Bone marrow (tissue), 2 donors: ENCODE measurements at regions not wholly inside any gene's neighbourhood (a gene's known extent, or its start where the extent isn't known, plus 50 kb on each side); places are given as distances from the start of the nearest gene placed in this dataset.
"Not testable (repeated sequence)": the region's sequence is repeated elsewhere in the genome, so short reads cannot be mapped to it uniquely, and the experiment has no call there.

Source experiments
- DNase-seq, 2 donors: peaks; one replicate each; lab custom pipeline; 2025; lab: John Stamatoyannopoulos, UW

DNA sequence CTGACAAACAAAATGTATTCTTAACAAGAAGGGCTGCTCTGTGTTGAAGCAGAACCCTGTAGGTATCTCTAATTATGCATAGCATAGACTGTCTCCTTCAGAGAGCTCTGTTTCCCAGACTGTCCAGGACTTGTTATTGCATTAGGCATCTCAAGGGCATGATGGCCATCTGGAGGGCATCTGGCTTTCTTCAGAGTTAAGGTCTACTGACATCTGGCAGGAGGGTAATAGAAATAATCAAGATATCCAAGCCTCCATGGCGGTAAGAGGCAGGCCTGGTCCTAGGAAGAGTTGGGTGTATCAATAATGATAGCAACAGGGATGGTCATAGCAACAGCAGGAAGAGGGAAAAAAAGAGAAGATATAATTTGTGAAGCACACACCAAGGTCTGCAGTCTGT is 161.2 kb downstream of the TTC8 start:
- DNase-seq, result no peak

- no peak for DNase-seq
These were observed 161.8 kb downstream of the TTC8 start for GRCh38 chr14:88986146-88986841.

- DNase-seq, result not testable (repeated sequence)
These were observed 162.5 kb downstream of the TTC8 start for GRCh38 chr14:88986908-88987307.

DNA sequence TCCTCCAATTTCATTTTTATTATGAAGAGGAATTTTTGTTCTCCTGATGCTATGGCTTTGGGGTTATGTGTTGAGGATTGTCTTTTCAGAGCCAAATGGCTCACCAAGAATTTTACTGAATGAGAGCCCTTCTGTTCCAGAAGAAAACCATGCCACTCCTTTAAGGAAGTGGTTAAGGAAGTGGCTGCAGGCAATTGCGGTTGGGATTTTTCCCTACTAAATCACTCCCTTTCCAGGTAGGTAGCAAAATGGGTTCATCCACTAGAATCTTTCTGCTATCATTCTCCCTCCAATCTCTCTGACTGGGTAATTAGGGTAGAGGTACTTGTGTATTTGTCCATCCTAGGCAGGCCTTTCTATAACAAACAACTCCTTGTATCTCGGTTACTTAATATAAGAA is 163.1 kb downstream of the TTC8 start:
- no peak for DNase-seq

DNA sequence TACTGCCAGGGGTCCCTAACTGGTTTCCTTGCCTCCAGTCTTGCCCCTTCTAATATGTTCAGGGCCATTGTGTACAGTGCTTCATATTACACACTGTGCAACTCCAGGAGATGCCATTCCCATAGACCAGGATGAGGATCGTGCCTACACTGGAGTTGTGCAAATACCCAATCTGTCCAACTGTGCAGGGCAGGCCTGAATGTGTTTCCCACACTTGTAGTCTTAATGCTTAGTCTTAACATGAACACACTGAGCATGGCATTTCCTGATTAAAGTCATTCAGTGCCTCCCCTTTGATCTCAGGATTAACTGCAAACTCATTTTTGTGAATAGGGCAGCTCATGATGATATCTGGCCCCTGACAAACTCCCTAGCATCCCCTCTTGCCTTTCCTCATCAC is 165.5 kb downstream of the TTC8 start:
- DNase-seq, result no peak

- no peak for DNase-seq
These were observed 166.4 kb downstream of the TTC8 start for GRCh38 chr14:88990856-88991255.

DNA sequence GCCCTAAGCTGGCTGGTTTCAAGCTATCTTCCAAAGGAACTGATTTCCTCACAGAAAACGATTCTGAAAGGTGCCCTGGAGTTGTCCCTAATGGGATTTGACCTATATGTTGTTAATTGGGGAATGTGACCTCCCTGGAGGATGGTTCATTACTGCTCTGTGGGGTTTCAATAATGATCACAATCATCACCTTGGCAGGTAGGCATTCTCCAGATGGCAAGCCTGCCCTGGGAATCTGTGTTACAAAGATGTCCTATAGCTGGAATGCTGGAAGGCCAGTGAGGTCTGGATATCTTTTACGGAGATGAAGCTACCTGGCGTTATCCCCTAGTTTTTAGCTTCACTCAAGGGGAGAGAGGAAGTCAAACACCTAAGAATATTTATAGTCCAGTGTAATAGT is 167.6 kb downstream of the TTC8 start:
- no peak for DNase-seq

- no peak for DNase-seq
These were observed 169.5 kb downstream of the TTC8 start for GRCh38 chr14:88993946-88994345.

GRCh38 chr14:88995437-88996198 is 171.2 kb downstream of the TTC8 start:
- DNase-seq, result no peak

GRCh38 chr14:88998027-88998426 is 173.6 kb downstream of the TTC8 start:
- DNase-seq, result no peak

DNA sequence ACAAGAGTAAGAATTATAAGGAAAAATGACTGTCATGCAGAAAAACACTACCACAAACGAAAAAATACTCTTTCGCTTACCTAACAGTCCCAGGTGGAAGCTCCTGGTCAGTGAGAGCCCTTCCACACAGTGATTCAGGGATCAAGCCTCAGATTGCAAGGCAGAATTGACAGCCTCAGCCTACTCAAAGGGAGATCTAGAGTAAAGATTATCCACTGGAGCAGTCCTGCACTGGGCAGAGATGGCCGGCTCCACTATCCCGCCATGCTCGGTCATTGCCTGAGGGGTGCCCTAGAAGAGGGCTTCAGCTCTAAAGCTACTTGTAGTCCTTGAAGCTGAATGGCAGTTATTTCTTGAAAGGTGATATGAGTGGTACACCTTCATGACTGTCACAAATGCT is 174.7 kb downstream of the TTC8 start:
- no peak for DNase-seq

DNA sequence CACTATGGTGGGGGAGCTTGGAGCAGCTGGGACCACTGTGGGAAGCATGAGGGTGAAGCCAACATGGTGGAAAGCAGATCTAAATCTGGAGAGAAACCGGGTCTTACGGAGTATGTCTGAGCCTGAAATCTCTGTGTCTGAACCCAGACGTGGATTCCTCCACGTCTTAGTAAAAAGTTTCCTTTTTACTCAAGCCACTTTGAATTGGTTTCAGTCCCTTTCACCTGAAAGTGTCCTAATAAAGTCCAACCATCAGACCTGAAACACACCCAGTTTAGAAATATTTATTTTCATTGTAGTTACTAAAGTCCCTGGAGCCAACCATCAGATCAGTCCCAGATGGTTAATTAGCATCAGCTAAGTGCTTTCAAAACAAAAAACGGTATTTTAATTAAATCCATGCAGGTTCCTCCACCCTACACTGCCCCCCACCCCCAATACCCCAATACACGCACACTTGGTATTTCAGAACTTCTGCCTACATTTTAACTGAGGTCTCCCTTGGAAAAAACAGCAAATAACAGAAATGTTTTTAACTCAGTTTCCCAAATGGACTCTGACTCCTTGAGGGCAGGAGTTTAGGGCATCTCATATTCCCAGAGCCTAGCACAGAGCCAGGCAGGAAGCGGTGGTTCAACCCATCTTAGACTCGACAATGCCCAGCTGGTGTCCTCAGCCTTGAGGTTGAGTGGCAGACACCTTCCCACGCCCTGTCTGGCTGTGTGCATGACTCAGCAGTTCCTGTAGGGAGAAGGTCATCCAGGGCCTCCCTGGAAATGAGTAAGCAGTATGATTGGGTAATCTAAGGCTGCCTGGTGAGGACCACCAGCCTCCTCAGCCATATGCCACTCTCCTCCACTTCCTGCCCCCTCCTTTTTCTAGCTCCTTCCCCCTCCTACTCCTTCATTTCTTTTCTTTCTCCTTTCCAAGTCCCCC is 175.8 kb downstream of the TTC8 start:
- DNase-seq, result peak; percentile 33 to 41

- no peak for DNase-seq
These were observed 179.7 kb downstream of the TTC8 start for GRCh38 chr14:89004166-89004565.

DNA sequence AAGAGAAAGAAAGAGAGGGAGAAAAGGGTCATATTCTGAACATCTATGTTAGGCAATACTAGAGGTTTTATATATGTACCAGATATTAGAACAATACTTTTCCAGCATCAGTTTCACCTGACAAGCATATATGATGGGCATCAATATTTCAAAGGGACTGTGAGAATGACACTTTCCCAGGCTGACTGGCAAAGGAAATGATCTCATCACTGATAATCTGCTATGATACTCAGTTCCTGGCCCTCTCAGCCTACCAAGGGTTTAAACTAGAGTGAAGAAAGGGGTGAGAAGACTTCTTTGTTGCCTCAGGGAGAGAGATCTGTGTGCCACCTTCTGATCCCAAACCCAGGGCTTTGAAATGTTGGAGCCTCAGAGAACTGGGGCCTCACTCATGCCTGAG is 183.5 kb downstream of the TTC8 start:
- no peak for DNase-seq

- no peak for DNase-seq
These were observed 187.2 kb downstream of the TTC8 start for GRCh38 chr14:89011355-89012281.

DNA sequence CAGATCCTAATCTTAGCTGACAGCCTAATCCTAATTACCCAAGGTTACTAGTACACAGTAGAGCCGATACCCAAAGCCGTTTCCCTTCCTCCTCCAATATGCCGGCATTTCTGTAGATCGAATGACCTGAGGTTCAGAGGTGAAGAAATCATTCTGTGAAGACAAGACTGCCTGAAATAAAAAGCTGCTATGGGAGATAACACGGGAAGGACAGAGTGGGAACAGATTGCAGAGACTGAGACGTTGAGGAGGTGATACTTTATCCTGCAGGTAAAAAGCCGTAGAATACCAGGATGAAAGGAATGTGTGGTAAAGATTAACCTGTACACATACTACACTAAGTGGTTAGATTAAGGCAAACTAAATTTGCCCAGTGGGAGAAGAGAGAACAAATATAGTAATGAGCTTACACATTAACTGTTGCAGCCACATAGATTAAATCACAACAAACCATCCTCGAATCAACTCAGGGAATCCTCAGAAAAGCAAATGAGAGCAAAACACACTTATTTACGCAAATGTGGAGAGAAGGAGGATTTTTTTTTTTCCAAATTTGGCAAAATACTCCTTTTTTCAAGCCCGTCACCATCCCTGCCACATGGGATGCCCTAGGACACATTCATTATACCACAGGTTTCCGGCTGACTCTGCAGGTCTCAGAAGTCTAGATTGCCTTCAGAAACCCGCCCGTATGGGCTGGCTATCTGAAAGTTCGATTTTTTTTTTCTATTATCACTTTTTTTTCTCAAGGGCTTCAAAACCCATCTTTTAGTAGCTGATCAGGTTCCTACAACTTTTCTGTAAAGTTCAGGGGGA is 188.0 kb downstream of the TTC8 start:
- no peak for DNase-seq

- DNase-seq, result no peak
These were observed 188.7 kb downstream of the TTC8 start for GRCh38 chr14:89013098-89013504.

GRCh38 chr14:89013698-89014568 is 189.5 kb downstream of the TTC8 start:
- DNase-seq, result no peak

- no peak for DNase-seq
These were observed 190.1 kb downstream of the TTC8 start for GRCh38 chr14:89014569-89014850.

DNA sequence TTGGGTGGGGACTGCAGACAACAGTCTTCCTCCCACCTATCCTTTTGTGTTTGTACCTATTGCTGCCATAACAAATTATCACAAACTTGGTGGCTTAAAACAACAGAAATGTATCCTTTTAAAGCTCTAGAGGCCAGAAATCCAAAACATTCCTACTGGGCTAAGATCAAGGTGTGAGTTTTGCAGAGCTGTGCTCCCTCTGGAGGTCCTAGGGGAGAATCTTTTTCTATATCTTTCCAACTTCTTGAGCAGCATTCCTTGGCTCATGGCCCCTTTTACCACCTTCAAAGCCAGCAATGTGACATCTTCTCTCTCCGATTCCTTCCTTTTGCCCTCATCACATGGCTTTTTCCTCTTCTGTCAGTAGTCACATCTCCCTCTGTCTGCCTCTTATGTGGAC is 190.6 kb downstream of the TTC8 start:
- no peak for DNase-seq
